ENCODE measurements at regions not wholly inside any gene's neighbourhood (a gene's known extent, or its start where the extent isn't known, plus 50 kb on each side); places are given as distances from the start of the nearest gene placed in this dataset.
"Not testable (repeated sequence)": the region's sequence is repeated elsewhere in the genome, so short reads cannot be mapped to it uniquely, and the experiment has no call there.

GRCh38 chr6:67431076-67431475, 1204.0 kb upstream of the ADGRB3 start:
- CTCF ChIA-PET = no interaction called here

GRCh38 chr6:67426686-67427085, 1208.4 kb upstream of the ADGRB3 start:
- H3K4me1 ChIP-seq (ENCODE audit: control insufficient read depth, insufficient read depth, low read length); POLR2A ChIA-PET; CTCF ChIA-PET; H3K36me3 ChIP-seq (ENCODE audit: control insufficient read depth in 2 of 2, insufficient read depth in 1 of 2, low read length in 2 of 2); H3K4me3 ChIP-seq (ENCODE audit: low read depth, low read length); H3K9me3 ChIP-seq (ENCODE audit: control insufficient read depth, insufficient read depth, low read depth, low read length); H3K27ac ChIP-seq (ENCODE audit: extremely low read depth, low read depth, low read length): not testable (repeated sequence)

More at GRCh38 chr6:67431076-67431475, 1204.0 kb upstream of the ADGRB3 start:
- Histone ChIP-seq H3K4me3 (ENCODE audit: low read depth, low read length) (no peak overlapping the region), H3K36me3 (ENCODE audit: control insufficient read depth in 2 of 2, insufficient read depth in 1 of 2, low read length in 2 of 2) (no peaks in the 10 kb centered on the region), H3K27ac (ENCODE audit: extremely low read depth, low read depth, low read length) (no peak overlapping the region), H3K4me1 (ENCODE audit: control insufficient read depth, insufficient read depth, low read length) (no peaks in the 10 kb centered on the region), H3K9me3 (ENCODE audit: control insufficient read depth, insufficient read depth, low read depth, low read length) (no peaks in the 10 kb centered on the region)
- TF ChIP-seq KLF10 (tag by site-specific recombination; IDR thresholded peaks at IDR 0.05) (no peak), BCL11B (tag by site-specific recombination; IDR thresholded peaks at IDR 0.05; ENCODE audit: low read depth) (no peak), ZNF426 (tag by site-specific recombination; IDR thresholded peaks at IDR 0.05) (no peak), ZBTB49 (tag by site-specific recombination; IDR thresholded peaks at IDR 0.05; ENCODE audit: low read depth) (no peak), ZNF223 (tag by site-specific recombination; IDR thresholded peaks at IDR 0.05) (no peak), ZNF521 (tag by site-specific recombination; IDR thresholded peaks at IDR 0.05) (no peak), ZNF280D (tag by site-specific recombination; IDR thresholded peaks at IDR 0.05) (no peak), ATF2 (tag by site-specific recombination; IDR thresholded peaks at IDR 0.05; ENCODE audit: low read depth) (no peak), ZNF157 (tag by site-specific recombination; IDR thresholded peaks at IDR 0.05) (no peak), BCL11A (tag by site-specific recombination; IDR thresholded peaks at IDR 0.05; ENCODE audit: low read depth) (no peak)
- TF ChIP-seq, protein P1, sequence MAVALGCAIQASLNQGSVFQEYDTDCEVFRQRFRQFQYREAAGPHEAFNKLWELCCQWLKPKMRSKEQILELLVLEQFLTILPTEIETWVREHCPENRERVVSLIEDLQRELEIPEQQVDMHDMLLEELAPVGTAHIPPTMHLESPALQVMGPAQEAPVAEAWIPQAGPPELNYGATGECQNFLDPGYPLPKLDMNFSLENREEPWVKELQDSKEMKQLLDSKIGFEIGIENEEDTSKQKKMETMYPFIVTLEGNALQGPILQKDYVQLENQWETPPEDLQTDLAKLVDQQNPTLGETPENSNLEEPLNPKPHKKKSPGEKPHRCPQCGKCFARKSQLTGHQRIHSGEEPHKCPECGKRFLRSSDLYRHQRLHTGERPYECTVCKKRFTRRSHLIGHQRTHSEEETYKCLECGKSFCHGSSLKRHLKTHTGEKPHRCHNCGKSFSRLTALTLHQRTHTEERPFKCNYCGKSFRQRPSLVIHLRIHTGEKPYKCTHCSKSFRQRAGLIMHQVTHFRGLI (tag by site-specific recombination; IDR thresholded peaks at IDR 0.05) = no peak
- POLR2A ChIA-PET = no interaction called here

DNA sequence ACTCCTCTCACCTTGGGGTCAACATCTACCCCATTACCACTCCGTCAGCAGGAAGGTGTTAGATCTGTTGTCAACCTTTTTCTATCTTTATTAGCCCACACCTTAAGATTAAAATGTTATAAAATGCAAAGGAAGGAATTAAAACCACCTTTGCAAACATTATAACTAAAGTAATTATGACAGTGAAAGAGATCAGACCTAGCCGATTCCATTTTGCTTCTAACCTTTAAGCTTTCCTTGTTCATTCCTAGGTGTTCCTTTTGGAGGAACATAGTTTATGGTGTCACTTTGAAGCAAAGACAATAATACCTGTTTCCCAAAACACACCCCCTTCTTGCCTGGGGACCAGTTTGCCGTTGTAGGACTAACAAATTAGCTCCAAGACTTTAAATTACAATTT, 1223.0 kb upstream of the ADGRB3 start:
- TF ChIP-seq ZNF473 (tag by site-specific recombination; IDR thresholded peaks at IDR 0.05) (no peak), ZNF610 (tag by site-specific recombination; IDR thresholded peaks at IDR 0.05; ENCODE audit: borderline replicate concordance) (no peak), ZEB2 (tag by site-specific recombination; IDR thresholded peaks at IDR 0.05) (no peak), ZNF530 (tag by site-specific recombination; IDR thresholded peaks at IDR 0.05; ENCODE audit: low read depth) (no peak), ZNF830 (tag by site-specific recombination; IDR thresholded peaks at IDR 0.05; ENCODE audit: low read depth) (no peak), OSR2 (tag by site-specific recombination; IDR thresholded peaks at IDR 0.05) (no peak), ZNF837 (tag by site-specific recombination; IDR thresholded peaks at IDR 0.05) (no peak), ZNF571 (tag by site-specific recombination; IDR thresholded peaks at IDR 0.05) (no peak), ZFP41 (tag by site-specific recombination; IDR thresholded peaks at IDR 0.05; ENCODE audit: borderline replicate concordance) (no peak)
- Histone ChIP-seq H3K4me1 (ENCODE audit: control insufficient read depth, insufficient read depth, low read length) (no peaks in the 10 kb centered on the region), H3K36me3 (ENCODE audit: control insufficient read depth in 2 of 2, insufficient read depth in 1 of 2, low read length in 2 of 2) (no peaks in the 10 kb centered on the region), H3K27ac (ENCODE audit: extremely low read depth, low read depth, low read length) (no peak overlapping the region), H3K4me3 (ENCODE audit: low read depth, low read length) (no peak overlapping the region), H3K9me3 (ENCODE audit: control insufficient read depth, insufficient read depth, low read depth, low read length) (no peaks in the 10 kb centered on the region)
- CTCF ChIA-PET = no interaction called here
- POLR2A ChIA-PET = no interaction called here

Measured in HEK293 (cell line).